Ovary (tissue), 7 donors: ENCODE measurements at regions not wholly inside any gene's neighbourhood (a gene's known extent, or its start where the extent isn't known, plus 50 kb on each side); places are given as distances from the start of the nearest gene placed in this dataset.

Experiments
- DNase-seq, 5 donors: peaks; one replicate each; pipeline ENCODE4 v3.0.0-alpha.2; 2019 to 2020
- H3K27ac ChIP-seq, 2 donors: fragments of 200-600 bp; one replicate each; pipeline versions ENCODE4 v1.5.1 to v1.8.0; 2019 to 2022
- H3K27me3 ChIP-seq: fragments of 200-600 bp; one replicate; pipeline ENCODE4 v1.8.0; 2022
- H3K36me3 ChIP-seq: fragments of 200-600 bp; sonication (generic); one replicate; pipeline ENCODE4 v1.5.1; 2019
- H3K4me1 ChIP-seq: one replicate; pipeline ENCODE4 v1.8.1; 2013; ENCODE audit warnings: mild to moderate bottlenecking, moderate library complexity; ENCODE audit not compliant: insufficient read depth
- H3K4me3 ChIP-seq: fragments of 200-600 bp; sonication (generic); one replicate; pipeline ENCODE4 v1.5.1; 2017
- H3K9me3 ChIP-seq, 2 donors: fragments of 200-600 bp in 1 of 2; sonication (generic) in 1 of 2; one replicate each; pipeline versions ENCODE4 v1.5.1 to v1.8.1; 2013 to 2019; ENCODE audit warnings: mild to moderate bottlenecking in 1 of 2, moderate library complexity in 1 of 2
- CTCF ChIP-seq, 3 donors: fragments of 450-650 bp in 2 of 3; fragments of 200-600 bp in 1 of 3; IDR thresholded peaks; one replicate each; pipeline versions ENCODE4 v1.5.1 to v1.8.0; 2016 to 2022; ENCODE audit warnings: antibody characterized with exemption in 3 of 3, mild to moderate bottlenecking in 1 of 3
- EP300 ChIP-seq: sonication (generic); formaldehyde crosslinking; IDR thresholded peaks from one replicate; pipeline ENCODE4 v1.6.1; 2017; ENCODE audit warnings: antibody characterized with exemption
- POLR2A ChIP-seq: fragments of 450-650 bp; IDR thresholded peaks from one replicate; pipeline ENCODE4 v1.6.1; 2017; ENCODE audit warnings: antibody characterized with exemption, mild to moderate bottlenecking, moderate library complexity
- WGBS, 3 donors: extraction: QIAGEN DNeasy Blood & Tissue Kit in 1 of 3; methylation state at CpG; one replicate each; pipeline versions ENCODE4 v1.1.5 to v1.1.7; 2013 to 2017; 5-methylcytosine and 5-hydroxymethylcytosine counted together
- intact Hi-C, 4 donors: fragments of 100-400 bp; cut with DNase I; formaldehyde crosslinking; loops; one replicate each; pipeline versions ENCODE4 v1.11.0 to v1.15.1; 2022 to 2023
- donor health status: DM: no; HTN: no; CAD: no; lungs with moderate emphysema.
- donor health status: DM: no; HTN: no; CAD: no.
- donor health status: Bipolar disorder and iron deficiency.
- donor health status: DM: no; HTN: no; CAD: no.
- donor health status: DM: yes; HTN: yes; CAD: no.

DNA sequence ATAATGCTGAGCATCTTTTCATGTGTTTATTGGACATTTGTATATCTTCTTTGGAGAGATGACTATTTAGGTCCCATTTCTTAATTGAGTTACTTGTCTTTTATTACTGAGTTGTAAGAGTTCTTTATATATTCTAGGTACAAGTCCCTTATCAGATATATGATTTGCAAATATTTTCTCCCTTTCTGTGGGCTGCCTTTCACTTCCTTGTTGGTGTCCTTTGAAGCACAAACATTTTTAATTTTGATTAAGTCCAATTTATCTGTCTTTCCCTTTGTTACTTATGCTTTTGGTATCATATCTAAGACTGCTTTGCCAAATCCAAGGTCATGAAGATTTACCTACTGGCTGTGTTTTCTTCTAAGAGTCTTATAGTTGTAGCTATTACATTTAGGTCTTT, 113.2 kb downstream of the HNRNPD start:
- intact Hi-C loops, result loop anchor here in 1 of 4 donors (10.0 kb wide), 2 partner anchors 796 to 856 kb away; no protein-coding TSS in a partner anchor
- DNase-seq, result no peak
- Histone ChIP-seq H3K36me3 (no peaks in the 10 kb centered on the region), H3K9me3 (no peaks in the 10 kb centered on the region), H3K4me3 (no peak overlapping the region), H3K27me3 (no peaks in the 10 kb centered on the region), H3K27ac (no peak overlapping the region), H3K4me1 (no peaks in the 10 kb centered on the region)
- TF ChIP-seq EP300, result no peak
- no peak for TF ChIP-seq CTCF (IDR thresholded peaks at IDR 0.05)
- TF ChIP-seq POLR2A, result no peak

- Histone ChIP-seq H3K4me3 (no peak overlapping the region), H3K4me1 (no peaks in the 10 kb centered on the region), H3K36me3 (no peaks in the 10 kb centered on the region), H3K9me3 (no peaks in the 10 kb centered on the region), H3K27ac (no peak overlapping the region), H3K27me3 (no peaks in the 10 kb centered on the region)
- WGBS, 3 donors, result 90 to 94% (median 94%) methylated on average over 2 of the region's 2 CpGs
- intact Hi-C loops, result no loop called here
- TF ChIP-seq CTCF (IDR thresholded peaks at IDR 0.05), result no peak
- TF ChIP-seq EP300, result no peak
- TF ChIP-seq POLR2A, result no peak
- no peak for DNase-seq
Observed at GRCh38 chr4:82256718-82257117, 117.1 kb downstream of the HNRNPD start.

- no peaks in the 10 kb centered on the region for H3K27me3 ChIP-seq
- DNase-seq, result no peak
- no peaks in the 10 kb centered on the region for H3K36me3 ChIP-seq
- intact Hi-C loops, result no loop called here
- no peak overlapping the region for H3K27ac ChIP-seq
- no peak for TF ChIP-seq CTCF (IDR thresholded peaks at IDR 0.05)
- TF ChIP-seq EP300, result no peak
- TF ChIP-seq POLR2A, result no peak
- H3K4me1 ChIP-seq, result no peaks in the 10 kb centered on the region
- H3K4me3 ChIP-seq, result no peak overlapping the region
- 47 to 74% (median 51%) methylated on average over 1 of the region's 1 CpG for WGBS, 3 donors
- no peaks in the 10 kb centered on the region for H3K9me3 ChIP-seq
Observed at GRCh38 chr4:82255657-82256056, 118.1 kb downstream of the HNRNPD start.

DNA sequence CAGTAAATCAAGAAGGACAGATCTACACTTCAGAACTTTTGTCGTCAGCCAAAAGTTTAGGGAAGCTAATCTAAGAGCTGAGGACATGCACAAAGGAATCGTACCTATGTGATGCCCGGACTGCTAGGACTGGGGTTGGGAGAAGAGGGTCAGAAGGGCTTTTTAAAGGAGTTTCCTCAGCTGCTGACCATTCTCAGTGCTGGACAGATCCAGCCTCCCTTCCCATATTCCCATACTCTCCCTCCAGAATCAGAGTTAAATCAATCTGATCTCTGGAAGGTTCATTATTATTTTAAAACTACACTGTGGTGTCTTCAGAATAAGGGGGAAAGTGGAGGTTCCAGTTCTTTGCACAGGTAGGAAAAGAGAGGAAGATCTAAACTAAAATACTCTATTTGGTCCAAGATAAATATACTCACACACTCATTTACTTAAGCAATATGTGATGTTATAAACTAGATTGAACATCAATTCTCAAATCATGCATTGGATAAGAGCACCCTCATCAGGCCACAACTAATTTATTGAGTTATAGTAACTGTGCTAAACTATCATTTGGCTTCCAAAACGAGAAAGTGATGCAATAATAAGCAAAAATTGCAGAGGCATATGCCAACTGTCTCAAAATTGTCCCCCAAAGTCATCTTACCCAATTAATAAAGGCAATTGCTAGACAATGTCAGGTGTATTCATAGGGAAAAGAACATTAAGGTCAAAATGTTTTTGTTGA, 124.7 kb downstream of the HNRNPD start:
- no peak overlapping the region for H3K4me3 ChIP-seq
- no peak for DNase-seq
- no peaks in the 10 kb centered on the region for H3K9me3 ChIP-seq
- 46 to 53% (median 51%) methylated on average over 4 of the region's 4 CpGs for WGBS, 3 donors
- H3K27me3 ChIP-seq, result no peaks in the 10 kb centered on the region
- H3K4me1 ChIP-seq, result no peaks in the 10 kb centered on the region
- H3K36me3 ChIP-seq, result no peaks in the 10 kb centered on the region
- no peak overlapping the region for H3K27ac ChIP-seq
- TF ChIP-seq POLR2A (no peak), EP300 (no peak), CTCF (IDR thresholded peaks at IDR 0.05) (no peak)
- intact Hi-C loops, result no loop called here
